K562 (cell line): ENCODE measurements at regions not wholly inside any gene's neighbourhood (a gene's known extent, or its start where the extent isn't known, plus 50 kb on each side); places are given as distances from the start of the nearest gene placed in this dataset.
A peak's percentile ranks its signal among the peaks of the same experiment; 100 is the strongest.

ENCODE experiments used
- ATF3 ChIP-seq, 2 experiments: fragments of 450-650 bp in 1 of 2; sonication (generic) in 1 of 2; formaldehyde crosslinking in 1 of 2; IDR thresholded peaks in 1 of 2; conservative IDR thresholded peaks in 1 of 2; 2 replicates each; pipeline versions ENCODE4 v1.6.1 to v1.8.1; 2016 to 2023; ENCODE audit warnings: mild to moderate bottlenecking in 2 of 2, moderate library complexity in 2 of 2, inconsistent platforms in 1 of 2, missing genetic modification reagents in 1 of 2
- CHCHD3 ChIP-seq: fragments of 250-450 bp; sonication (Bioruptor Pico); IDR thresholded peaks from 2 replicates; pipeline ENCODE4 v2.1.2; 2022; ENCODE audit warnings: mild to moderate bottlenecking
- HEY1 ChIP-seq: fragments of 250-450 bp; sonication (Bioruptor Pico); IDR thresholded peaks from 2 replicates; pipeline ENCODE4 v1.5.0; 2020; ENCODE audit warnings: mild to moderate bottlenecking, moderate library complexity, borderline replicate concordance
- MBD1 ChIP-seq: fragments of 250-450 bp; sonication (Bioruptor Pico); IDR thresholded peaks from 2 replicates; pipeline ENCODE4 v1.8.0; 2022; ENCODE audit warnings: inconsistent platforms
- NBN ChIP-seq: fragments of 450-650 bp; IDR thresholded peaks from 2 replicates; pipeline ENCODE4 v1.6.1; 2016; ENCODE audit warnings: low read depth, mild to moderate bottlenecking
- NUFIP1 ChIP-seq: fragments of 450-650 bp; IDR thresholded peaks from 2 replicates; pipeline ENCODE4 v1.6.1; 2018; ENCODE audit not compliant: partially characterized antibody
- PYGO2 ChIP-seq: fragments of 450-650 bp; IDR thresholded peaks from 2 replicates; pipeline ENCODE4 v1.6.1; 2016; ENCODE audit warnings: mild to moderate bottlenecking, missing genetic modification characterization, moderate library complexity, missing compliant biosample characterization
- RBM15 ChIP-seq: fragments of 200-400 bp; formaldehyde crosslinking; IDR thresholded peaks from 2 replicates; pipeline ENCODE4 v1.6.1; 2018; ENCODE audit warnings: mild to moderate bottlenecking, low read length, moderate library complexity; ENCODE audit not compliant: insufficient read depth
- RBM25 ChIP-seq: fragments of 200-400 bp; formaldehyde crosslinking; IDR thresholded peaks from 2 replicates; pipeline ENCODE4 v1.6.1; 2018; ENCODE audit warnings: low read length, low read depth, moderate library complexity; ENCODE audit not compliant: severe bottlenecking
- SMAD1 ChIP-seq: fragments of 150-350 bp; IDR thresholded peaks from 2 replicates; pipeline ENCODE4 v1.6.1; 2014; ENCODE audit warnings: low read length, low read depth; ENCODE audit not compliant: partially characterized antibody
- SMC3 ChIP-seq: conservative IDR thresholded peaks from 2 replicates; pipeline ENCODE4 v1.6.1; 2011; ENCODE audit warnings: low read depth, low read length, improper control_type of control experiment; ENCODE audit not compliant: insufficient read depth
- ZNF175 ChIP-seq: fragments of 200-800 bp; sonication (Bioruptor generic); IDR thresholded peaks from 2 replicates; pipeline ENCODE4 v1.6.1; 2016; ENCODE audit warnings: low read depth, mild to moderate bottlenecking, missing genetic modification characterization, missing compliant biosample characterization
- ZNF408 ChIP-seq: fragments of 250-450 bp; sonication (Bioruptor Pico); IDR thresholded peaks from 2 replicates; pipeline ENCODE4 v1.4.0; 2020; ENCODE audit warnings: low read depth, mild to moderate bottlenecking, moderate library complexity
- ZNF445 ChIP-seq: fragments of 250-450 bp; sonication (Bioruptor Pico); IDR thresholded peaks from 2 replicates; pipeline ENCODE4 v1.4.0; 2020; ENCODE audit warnings: low read depth, mild to moderate bottlenecking, moderate library complexity
- ZNF583 ChIP-seq: fragments of 250-450 bp; sonication (Bioruptor Pico); IDR thresholded peaks from 2 replicates; pipeline ENCODE4 v1.4.0; 2020
- ZNF75A ChIP-seq: fragments of 450-650 bp; formaldehyde crosslinking; IDR thresholded peaks from 2 replicates; pipeline ENCODE4 v1.4.0; 2020; ENCODE audit warnings: mild to moderate bottlenecking
- TF ChIP-seq, protein P1 (sequence below): fragments of 250-450 bp; sonication (Bioruptor Pico); IDR thresholded peaks from 2 replicates; pipeline ENCODE4 v1.9.0; 2021; ENCODE audit warnings: mild to moderate bottlenecking, inconsistent platforms
- TF ChIP-seq, protein P2 (sequence below): fragments of 250-450 bp; sonication (Bioruptor Pico); IDR thresholded peaks from 2 replicates; pipeline ENCODE4 v1.5.0; 2021
- TF ChIP-seq, protein P3 (sequence below): fragments of 250-450 bp; sonication (Bioruptor Pico); IDR thresholded peaks from 2 replicates; pipeline ENCODE4 v1.8.0; 2022; ENCODE audit warnings: moderate library complexity, mild to moderate bottlenecking, inconsistent platforms

- TF ChIP-seq, protein P1, sequence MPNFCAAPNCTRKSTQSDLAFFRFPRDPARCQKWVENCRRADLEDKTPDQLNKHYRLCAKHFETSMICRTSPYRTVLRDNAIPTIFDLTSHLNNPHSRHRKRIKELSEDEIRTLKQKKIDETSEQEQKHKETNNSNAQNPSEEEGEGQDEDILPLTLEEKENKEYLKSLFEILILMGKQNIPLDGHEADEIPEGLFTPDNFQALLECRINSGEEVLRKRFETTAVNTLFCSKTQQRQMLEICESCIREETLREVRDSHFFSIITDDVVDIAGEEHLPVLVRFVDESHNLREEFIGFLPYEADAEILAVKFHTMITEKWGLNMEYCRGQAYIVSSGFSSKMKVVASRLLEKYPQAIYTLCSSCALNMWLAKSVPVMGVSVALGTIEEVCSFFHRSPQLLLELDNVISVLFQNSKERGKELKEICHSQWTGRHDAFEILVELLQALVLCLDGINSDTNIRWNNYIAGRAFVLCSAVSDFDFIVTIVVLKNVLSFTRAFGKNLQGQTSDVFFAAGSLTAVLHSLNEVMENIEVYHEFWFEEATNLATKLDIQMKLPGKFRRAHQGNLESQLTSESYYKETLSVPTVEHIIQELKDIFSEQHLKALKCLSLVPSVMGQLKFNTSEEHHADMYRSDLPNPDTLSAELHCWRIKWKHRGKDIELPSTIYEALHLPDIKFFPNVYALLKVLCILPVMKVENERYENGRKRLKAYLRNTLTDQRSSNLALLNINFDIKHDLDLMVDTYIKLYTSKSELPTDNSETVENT (CRISPR knock-in tag): no peak
- no peak for TF ChIP-seq ZNF583 (CRISPR knock-in tag)
- TF ChIP-seq ZNF408 (CRISPR knock-in tag): no peak
- TF ChIP-seq RBM15: no peak
- no peak for TF ChIP-seq SMAD1
- peak; percentile 68 for TF ChIP-seq SMC3
- no peak for TF ChIP-seq ZNF445
- TF ChIP-seq ATF3 (IDR thresholded peaks at IDR 0.05): 0 out of 2 replicates have a peak, but pooled peaks have one; percentile 53
- TF ChIP-seq ATF3 (CRISPR knock-in tag; conservative IDR thresholded peaks at IDR 0.05): no peak
- TF ChIP-seq, protein P2, sequence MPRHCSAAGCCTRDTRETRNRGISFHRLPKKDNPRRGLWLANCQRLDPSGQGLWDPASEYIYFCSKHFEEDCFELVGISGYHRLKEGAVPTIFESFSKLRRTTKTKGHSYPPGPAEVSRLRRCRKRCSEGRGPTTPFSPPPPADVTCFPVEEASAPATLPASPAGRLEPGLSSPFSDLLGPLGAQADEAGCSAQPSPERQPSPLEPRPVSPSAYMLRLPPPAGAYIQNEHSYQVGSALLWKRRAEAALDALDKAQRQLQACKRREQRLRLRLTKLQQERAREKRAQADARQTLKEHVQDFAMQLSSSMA (CRISPR knock-in tag): no peak
- TF ChIP-seq ZNF75A: no peak
- TF ChIP-seq PYGO2 (tag): no peak
- TF ChIP-seq RBM25: no peak
- TF ChIP-seq ZNF175 (CRISPR knock-in tag): no peak
- TF ChIP-seq, protein P3, sequence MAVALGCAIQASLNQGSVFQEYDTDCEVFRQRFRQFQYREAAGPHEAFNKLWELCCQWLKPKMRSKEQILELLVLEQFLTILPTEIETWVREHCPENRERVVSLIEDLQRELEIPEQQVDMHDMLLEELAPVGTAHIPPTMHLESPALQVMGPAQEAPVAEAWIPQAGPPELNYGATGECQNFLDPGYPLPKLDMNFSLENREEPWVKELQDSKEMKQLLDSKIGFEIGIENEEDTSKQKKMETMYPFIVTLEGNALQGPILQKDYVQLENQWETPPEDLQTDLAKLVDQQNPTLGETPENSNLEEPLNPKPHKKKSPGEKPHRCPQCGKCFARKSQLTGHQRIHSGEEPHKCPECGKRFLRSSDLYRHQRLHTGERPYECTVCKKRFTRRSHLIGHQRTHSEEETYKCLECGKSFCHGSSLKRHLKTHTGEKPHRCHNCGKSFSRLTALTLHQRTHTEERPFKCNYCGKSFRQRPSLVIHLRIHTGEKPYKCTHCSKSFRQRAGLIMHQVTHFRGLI (CRISPR knock-in tag): no peak
- no peak for TF ChIP-seq NBN
- TF ChIP-seq NUFIP1: no peak
- TF ChIP-seq MBD1 (CRISPR knock-in tag): no peak
- no peak for TF ChIP-seq CHCHD3 (CRISPR knock-in tag)
- TF ChIP-seq HEY1: no peak
Measured at GRCh38 chr5:136769900-136770684, 404.7 kb upstream of the TRPC7 start (continued).
